ENCODE measurements at regions not wholly inside any gene's neighbourhood (a gene's known extent, or its start where the extent isn't known, plus 50 kb on each side); places are given as distances from the start of the nearest gene placed in this dataset.

GRCh38 chr9:117466111-117466510 lies 51.3 kb upstream of the ASTN2 start:
- Histone ChIP-seq H3K9me2 (ENCODE audit: insufficient read depth, low read length) (no peaks in the 10 kb centered on the region), H4K20me1 (ENCODE audit: insufficient read depth, low read length) (no peaks in the 10 kb centered on the region), H3K4me1 (ENCODE audit: insufficient read depth, low read length, poor library complexity, severe bottlenecking) (no peaks in the 10 kb centered on the region), H3K27ac (ENCODE audit: low read depth, low read length, poor library complexity, severe bottlenecking) (no peak overlapping the region), H3K4me2 (ENCODE audit: low read length) (no peak overlapping the region), H3K4me3 (ENCODE audit: low read depth, low read length, poor library complexity, severe bottlenecking) (no peak overlapping the region), H2AFZ (ENCODE audit: low read length) (no peak overlapping the region), H3K36me3 (ENCODE audit: insufficient read depth, low read length) (no peaks in the 10 kb centered on the region), H3K9me3 (ENCODE audit: low read length) (no peaks in the 10 kb centered on the region), H3K79me2 (ENCODE audit: insufficient read depth, low read depth, low read length) (no peaks in the 10 kb centered on the region)
- no peak for DNase-seq (ENCODE audit: low spot score)
- no peak for TF ChIP-seq EZH2phosphoT487 (IDR thresholded peaks at IDR 0.05; ENCODE audit: borderline replicate concordance, low read depth, low read length)
- no peak for TF ChIP-seq CTCF (conservative IDR thresholded peaks at IDR 0.05; ENCODE audit: low read length)
- CTCF ChIA-PET (ENCODE audit: unreplicated experiment): no interaction called here
- POLR2A ChIA-PET: interaction anchor here (0.7 kb wide), 1 partner anchor 1884 kb away, joined by 3 read pairs; no protein-coding TSS in a partner anchor
- no TSS peak for BruUV-seq (replicated peaks)
- intact Hi-C loops (cut with micrococcal nuclease; ENCODE audit: unreplicated experiment): no loop called here

GRCh38 chr9:117465706-117466105 lies 50.8 kb upstream of the ASTN2 start:
- no TSS peak for BruUV-seq (replicated peaks)

More at GRCh38 chr9:117465706-117466105, 50.8 kb upstream of the ASTN2 start:
- no peaks in the 10 kb centered on the region for H3K36me3 ChIP-seq (ENCODE audit: insufficient read depth, low read length)
- H4K20me1 ChIP-seq (ENCODE audit: insufficient read depth, low read length): no peaks in the 10 kb centered on the region
- no peaks in the 10 kb centered on the region for H3K4me1 ChIP-seq (ENCODE audit: insufficient read depth, low read length, poor library complexity, severe bottlenecking)
- no peak overlapping the region for H3K4me3 ChIP-seq (ENCODE audit: low read depth, low read length, poor library complexity, severe bottlenecking)
- H3K9me2 ChIP-seq (ENCODE audit: insufficient read depth, low read length): no peaks in the 10 kb centered on the region
- H3K79me2 ChIP-seq (ENCODE audit: insufficient read depth, low read depth, low read length): no peaks in the 10 kb centered on the region
- TF ChIP-seq CTCF (conservative IDR thresholded peaks at IDR 0.05; ENCODE audit: low read length) (no peak), EZH2phosphoT487 (IDR thresholded peaks at IDR 0.05; ENCODE audit: borderline replicate concordance, low read depth, low read length) (no peak)
- no peaks in the 10 kb centered on the region for H3K9me3 ChIP-seq (ENCODE audit: low read length)
- DNase-seq (ENCODE audit: low spot score): no peak
- POLR2A ChIA-PET: no interaction called here
- no peak overlapping the region for H2AFZ ChIP-seq (ENCODE audit: low read length)
- no peak overlapping the region for H3K4me2 ChIP-seq (ENCODE audit: low read length)
- intact Hi-C loops (cut with micrococcal nuclease; ENCODE audit: unreplicated experiment): no loop called here
- H3K27ac ChIP-seq (ENCODE audit: low read depth, low read length, poor library complexity, severe bottlenecking): no peak overlapping the region
- CTCF ChIA-PET (ENCODE audit: unreplicated experiment): no interaction called here
